ENCODE measurements at regions not wholly inside any gene's neighbourhood (a gene's known extent, or its start where the extent isn't known, plus 50 kb on each side); places are given as distances from the start of the nearest gene placed in this dataset.
"Not testable (repeated sequence)": the region's sequence is repeated elsewhere in the genome, so short reads cannot be mapped to it uniquely, and the experiment has no call there.

- DNase-seq: no peak
Observed at GRCh38 chr2:212858496-212858895, 292.9 kb downstream of the IKZF2 start.

DNA sequence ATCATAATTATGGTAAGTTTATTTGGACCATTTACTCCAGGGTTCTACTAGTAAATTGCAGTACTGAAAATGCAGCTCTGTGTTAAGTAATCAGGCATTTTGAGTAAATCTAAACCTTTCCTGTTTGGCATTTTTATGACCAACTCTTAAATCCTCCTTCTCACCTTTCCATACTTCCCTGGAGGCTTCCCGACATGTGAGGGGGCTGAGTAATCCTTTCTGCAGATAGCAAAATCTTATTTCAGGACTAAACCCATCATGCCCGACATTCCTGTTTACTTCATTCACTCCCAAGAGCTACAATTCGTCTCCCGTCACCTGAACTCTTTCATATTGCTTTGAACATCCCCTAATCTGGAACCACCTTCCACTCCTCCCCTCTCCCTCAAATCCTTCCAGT, 296.6 kb downstream of the IKZF2 start:
- no peak for DNase-seq

GRCh38 chr2:212854116-212854515, 297.3 kb downstream of the IKZF2 start:
- no peak for DNase-seq

DNA sequence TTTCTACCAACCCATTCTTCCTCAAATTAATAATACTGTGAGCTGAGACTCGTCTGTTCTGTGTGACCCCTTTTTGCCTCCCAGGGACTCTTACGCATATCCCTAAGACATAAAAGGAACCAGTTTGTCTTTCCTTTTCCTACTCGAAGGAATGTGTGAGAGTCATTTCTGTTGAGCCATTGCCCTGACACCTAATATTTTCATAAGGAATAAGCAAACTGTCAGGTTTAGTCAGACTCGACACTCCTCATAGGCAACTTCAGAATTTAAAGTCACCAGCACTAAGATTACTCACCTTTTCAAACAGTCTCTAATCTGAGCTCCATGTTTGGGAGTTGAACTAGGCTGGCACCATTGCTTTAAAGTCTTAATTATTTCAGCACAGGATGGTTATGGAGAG, 305.5 kb downstream of the IKZF2 start:
- no peak for DNase-seq

DNA sequence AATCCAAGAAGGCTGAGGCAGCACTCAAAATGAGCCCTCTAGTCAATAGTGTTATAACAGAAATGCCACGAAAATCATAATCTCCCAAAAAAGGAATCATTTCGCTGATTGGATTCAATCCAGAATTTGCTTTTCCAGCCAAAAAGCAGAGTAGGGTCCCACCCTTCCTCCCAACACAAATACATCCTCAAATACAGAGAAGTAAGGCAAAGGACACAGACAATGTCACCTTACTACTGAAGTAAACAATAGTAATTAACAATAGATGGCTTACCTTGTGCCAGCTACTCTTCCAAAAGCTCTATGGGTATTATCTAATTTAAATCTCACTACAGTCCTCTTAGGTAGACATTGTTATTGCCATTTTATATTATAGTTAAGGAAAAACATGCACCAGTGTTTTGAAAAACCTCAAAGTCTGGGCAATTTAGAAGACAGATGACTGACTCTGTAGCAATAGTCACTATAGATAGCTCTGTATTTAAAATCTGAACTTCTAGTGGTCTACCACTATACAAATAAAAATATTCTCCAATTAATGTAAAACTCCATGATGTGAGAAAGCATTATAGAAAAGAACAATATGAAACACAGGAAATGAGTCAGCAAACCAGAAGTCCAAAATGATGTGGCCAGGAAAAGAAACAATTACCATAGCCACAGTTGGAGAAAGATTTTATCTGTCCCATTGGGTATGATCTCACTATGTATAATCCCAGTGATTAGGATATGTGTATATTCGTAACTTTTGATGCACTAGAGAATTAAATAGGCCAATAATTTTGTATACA, 305.0 kb upstream of the ERBB4 start:
- DNase-seq: no peak

DNA sequence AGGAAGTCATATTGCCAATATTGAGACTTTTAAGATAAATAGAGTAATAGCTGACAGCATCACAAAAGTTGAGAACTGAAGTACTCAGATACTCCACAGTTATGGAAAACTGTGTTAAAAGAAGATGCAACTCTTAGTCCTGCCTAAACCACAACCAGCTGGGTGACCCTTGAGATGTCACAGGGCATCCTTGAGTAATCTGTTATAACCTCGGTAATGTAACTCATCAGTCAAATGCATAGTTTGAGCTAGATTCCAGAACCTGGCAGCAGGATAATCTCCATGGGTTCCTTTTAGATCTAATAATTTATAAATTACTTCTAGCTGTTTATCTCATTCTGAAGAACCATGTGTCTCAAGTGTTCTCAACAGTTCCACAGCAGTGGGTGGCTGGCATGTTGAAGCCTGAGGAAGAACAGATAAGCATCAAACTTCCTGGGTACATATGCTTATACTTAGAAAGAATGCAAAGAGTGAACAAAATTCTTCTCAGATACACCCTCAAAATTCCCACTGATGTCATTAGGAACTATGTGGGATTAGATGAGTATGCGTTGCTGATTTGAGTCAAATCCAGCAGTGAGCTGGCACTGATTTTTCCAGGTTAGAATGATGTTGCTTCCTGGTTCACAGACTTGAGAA, 304.1 kb upstream of the ERBB4 start:
- DNase-seq: no peak

- no peak for DNase-seq
Observed at GRCh38 chr2:212841460-212841859, 302.9 kb upstream of the ERBB4 start.

DNA sequence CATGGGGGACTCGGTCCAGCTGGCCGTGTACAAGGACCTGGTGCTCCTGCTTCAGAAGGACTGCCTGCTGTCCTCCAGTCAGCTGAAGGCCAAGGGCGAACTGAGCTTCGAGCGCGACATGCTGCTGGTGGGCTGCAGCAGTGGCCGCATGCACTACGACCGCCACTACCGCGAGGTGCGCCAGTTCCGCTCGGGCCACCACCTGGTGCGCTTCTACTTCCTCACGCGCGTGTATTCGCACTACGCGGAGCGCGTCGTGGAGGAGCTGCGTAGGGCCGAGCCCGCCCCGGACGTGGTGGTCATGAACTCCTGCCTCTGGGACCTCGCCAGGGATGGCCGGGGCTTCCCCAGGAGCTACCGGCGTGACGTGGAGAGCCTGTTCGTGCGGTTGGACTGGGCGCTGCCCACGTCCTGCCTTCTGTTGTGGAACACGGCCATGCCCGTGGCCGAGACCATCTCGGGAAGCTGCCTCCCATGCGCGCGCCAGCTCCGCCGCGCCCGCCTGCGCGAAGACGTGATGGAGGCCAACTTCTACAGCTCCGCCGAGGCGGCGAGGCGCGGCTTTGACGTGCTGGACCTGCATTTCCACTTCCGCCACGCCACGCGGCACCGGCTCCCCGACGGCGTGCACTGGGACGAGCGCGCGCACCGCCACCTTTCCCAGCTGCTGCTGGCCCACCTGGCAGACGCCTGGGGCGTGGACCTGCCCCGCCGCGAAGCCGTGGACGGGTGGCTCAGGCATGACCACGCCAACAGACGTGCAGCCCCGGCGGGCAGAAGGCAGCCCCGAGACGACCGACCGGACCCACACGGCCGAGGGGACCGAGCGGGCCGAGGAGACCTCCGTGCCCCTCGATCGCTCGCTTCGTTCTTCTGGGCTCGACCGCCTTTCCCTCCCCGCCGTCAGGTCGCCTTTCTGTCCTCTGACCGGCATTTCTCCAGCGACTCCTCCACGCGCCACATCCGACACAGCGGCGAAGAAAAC, 293.9 kb upstream of the ERBB4 start:
- peak; percentile 9 for DNase-seq

DNA sequence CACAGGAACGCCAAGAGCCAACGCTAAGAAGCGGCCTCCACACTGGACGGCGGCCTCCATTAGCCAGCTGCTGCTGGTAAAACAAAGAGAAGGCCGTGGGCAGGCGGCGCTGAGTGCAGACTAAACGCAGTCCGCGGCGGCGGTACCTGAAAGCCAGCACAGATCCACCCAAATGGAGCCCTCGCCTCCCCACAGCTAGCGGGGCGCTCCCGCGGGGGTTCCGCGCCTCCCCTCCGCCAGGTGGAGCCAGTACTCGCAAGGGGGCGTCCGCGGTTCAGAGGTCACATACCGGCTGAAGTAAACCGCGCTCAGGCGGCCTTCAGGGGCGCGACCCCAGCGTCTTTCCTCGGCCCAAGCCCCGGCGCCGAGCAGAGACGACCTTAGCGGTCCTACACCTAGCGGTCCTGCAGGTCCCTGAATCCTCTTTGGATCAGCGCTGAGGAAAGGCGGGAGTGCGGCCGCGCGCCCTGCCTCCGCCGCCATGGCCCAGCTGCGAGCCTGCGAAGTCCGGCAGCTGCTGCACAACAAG, 293.1 kb upstream of the ERBB4 start:
- DNase-seq: no peak

GRCh38 chr2:212816267-212816666, 277.7 kb upstream of the ERBB4 start:
- no peak for DNase-seq

GRCh38 chr2:212815453-212815852, 276.9 kb upstream of the ERBB4 start:
- DNase-seq: no peak

- no peak for DNase-seq
Observed at GRCh38 chr2:212814941-212815340, 276.3 kb upstream of the ERBB4 start.

- DNase-seq: no peak
Observed at GRCh38 chr2:212811921-212812320, 273.3 kb upstream of the ERBB4 start.

- no peak for DNase-seq
Observed at GRCh38 chr2:212811036-212811805, 272.6 kb upstream of the ERBB4 start.

DNA sequence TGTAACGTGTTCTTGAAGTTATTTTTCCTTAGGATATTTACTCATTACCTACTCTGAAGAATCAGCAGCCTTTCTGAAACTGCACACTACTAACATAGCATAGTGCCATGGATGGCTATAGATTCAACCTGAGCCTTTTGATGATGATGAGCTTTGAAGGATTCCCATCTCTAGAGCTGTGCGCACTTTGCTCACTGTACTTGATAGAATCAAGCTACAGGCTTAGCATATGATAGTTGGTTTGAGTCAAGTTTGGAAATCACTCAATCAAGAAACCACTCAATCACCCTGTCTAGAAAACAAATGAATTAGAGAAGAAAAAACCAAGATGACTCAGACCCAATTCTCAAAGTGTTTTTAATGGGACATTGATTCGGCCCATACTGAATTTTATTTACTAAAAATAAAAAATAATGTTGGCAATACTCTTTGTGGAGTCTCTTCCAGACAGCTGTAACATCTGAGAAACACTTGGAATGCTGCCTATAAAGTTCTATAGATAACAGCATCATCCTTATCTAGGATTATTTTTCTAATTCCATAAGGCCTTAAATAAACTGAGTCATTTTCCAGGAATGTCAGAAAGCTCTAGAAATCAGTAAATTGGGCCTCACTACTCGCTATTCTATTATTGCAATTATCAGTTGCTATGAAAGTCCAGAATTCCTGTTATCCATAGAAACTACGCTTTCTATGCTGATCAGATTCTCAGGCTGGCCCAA, 259.0 kb upstream of the ERBB4 start:
- DNase-seq: no peak

DNA sequence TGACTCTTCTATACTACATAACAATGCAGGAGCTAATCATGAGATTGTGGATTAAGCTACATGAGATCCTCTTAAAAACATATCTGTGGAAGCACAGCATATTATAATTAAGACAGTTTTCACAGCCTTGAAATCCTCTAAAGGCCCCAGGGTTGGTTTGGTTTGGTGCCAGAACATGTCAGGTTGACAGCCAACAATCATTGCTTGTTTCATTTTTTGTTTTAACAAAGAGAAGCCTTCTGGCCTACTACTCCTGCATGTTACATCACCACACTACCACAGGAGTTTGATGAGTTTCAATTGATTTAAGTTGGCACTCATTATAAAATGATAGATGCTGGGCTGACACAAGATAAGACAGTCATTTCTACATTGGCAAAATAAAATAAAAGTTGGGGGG, 255.9 kb upstream of the ERBB4 start:
- no peak for DNase-seq

DNA sequence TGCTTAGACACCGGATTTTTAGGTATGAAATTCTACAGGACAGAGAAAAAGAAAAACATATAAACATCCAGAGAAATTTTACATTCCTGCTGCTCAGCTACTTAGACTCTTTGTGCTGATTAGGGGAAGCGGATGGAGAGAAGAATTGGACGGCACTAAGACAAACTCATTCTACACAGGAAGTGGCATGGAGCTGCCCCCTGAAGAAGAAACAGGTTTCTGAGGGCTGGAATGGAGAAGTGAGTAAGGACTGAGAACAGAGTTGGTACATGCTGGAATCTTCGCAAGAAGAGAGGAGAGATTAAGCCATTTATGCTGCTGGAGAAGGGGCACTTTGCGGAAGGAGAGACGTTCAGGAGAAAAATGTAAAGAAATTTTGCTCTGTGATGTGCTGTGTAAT, 253.0 kb upstream of the ERBB4 start:
- no peak for DNase-seq

DNA sequence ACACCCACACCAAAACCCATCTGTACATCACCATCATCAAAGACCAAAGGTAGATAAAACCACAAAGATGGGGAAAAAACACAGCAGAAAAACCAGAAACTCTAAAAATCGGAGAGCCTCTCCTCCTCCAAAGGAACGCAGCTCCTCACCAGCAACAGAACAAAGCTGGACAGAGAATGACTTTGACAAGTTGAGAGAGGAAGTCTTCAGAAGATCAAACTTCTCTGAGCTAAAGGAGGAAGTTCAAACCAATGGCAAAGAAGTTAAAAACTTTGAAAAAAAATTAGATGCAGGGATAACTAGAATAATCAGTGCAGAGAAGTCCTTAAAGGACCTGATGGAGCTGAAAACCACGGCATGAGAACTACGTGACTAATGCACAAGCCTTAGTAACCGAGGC, 247.5 kb upstream of the ERBB4 start:
- not testable (repeated sequence) for DNase-seq

GRCh38 chr2:212777020-212777491, 238.5 kb upstream of the ERBB4 start:
- DNase-seq: no peak

DNA sequence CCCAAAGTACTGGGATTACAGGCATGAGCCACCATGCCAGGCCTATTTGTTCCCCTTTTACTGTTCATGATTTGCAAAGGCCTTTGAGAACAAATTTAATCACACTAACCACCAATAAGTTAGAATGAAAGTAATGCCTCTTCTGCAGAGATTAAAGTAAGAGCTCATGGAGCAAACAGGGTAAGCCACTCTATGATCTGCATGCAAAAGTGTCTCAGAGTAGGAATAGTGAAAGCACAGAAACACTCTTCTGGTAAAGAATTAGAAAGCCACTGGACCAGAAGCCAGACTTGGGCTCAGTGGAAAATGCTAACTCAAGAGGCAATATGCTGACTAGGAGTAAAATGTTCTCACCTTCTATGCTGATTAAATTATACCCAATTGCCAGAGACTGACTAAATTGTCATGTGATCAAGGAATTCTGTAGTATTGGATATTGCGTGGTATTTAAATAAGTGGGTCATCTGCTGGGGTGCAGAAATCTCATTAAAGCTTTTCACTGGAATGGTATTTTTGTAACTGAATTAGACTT, 235.3 kb upstream of the ERBB4 start:
- DNase-seq: no peak

DNA sequence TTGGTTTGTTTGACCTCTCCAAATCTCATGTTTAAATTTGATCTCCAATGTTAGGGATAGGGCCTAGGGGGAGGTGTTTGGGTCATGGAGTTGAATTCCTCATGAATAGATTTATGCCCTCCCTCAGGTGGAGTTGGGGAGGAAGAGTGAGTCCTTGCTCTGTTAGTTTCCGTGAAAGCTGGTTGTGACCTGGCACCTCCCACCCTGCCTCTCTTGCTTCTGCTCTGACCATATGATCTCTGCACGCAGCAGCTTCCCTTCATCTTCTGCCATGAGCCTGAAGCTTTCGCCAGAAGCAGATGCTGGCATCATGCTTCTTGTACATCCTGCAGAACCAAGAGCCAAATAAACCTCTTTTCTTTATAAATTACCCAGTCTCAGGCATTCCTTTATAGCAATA, 231.6 kb upstream of the ERBB4 start:
- no peak for DNase-seq
